GM12878 (cell line): ENCODE measurements at regions not wholly inside any gene's neighbourhood (a gene's known extent, or its start where the extent isn't known, plus 50 kb on each side); places are given as distances from the start of the nearest gene placed in this dataset.

ENCODE experiments used
- ATAC-seq: fragments of 200-7000 bp; cut with Tn5 transposase; 3 replicates; pipeline ENCODE4 v1.9.1; 2020; ENCODE audit warnings: mild to moderate bottlenecking, moderate library complexity
- BruUV-seq: library from RNA; stranded (reverse); fragments of 400-500 nt; replicated peaks from 2 replicates; lab custom pipeline; 2021; lab: Mats Ljungman, UMichigan
- CTCF ChIA-PET: fragments of 300-600 bp; sonication (Branson Sonifier 250); formaldehyde crosslinking; extraction: SDS; loops from one replicate; lab custom pipeline; 2021; ENCODE audit warnings: inconsistent platforms; lab: Yijun Ruan, JAX
- POLR2A ChIA-PET: fragments of 350-600 bp; formaldehyde crosslinking; extraction: SDS; loops from one replicate; lab custom pipeline; 2021; ENCODE audit warnings: inconsistent platforms; lab: Charles Lee
- RAD21 ChIA-PET: fragments of 300-600 bp; sonication (Branson Sonifier 250); formaldehyde crosslinking; loops from one replicate; lab custom pipeline; 2023; ENCODE audit warnings: antibody characterized with exemption; ENCODE audit not compliant: unreplicated experiment; lab: Charles Lee
- SMC1A ChIA-PET: fragments of 300-600 bp; sonication (Branson Sonifier 250); formaldehyde crosslinking; loops from one replicate; lab custom pipeline; 2023; ENCODE audit not compliant: unreplicated experiment, uncharacterized antibody; lab: Charles Lee
- DNase-seq: peaks from one replicate; pipeline ENCODE4 v3.0.0-alpha.2; 2011; ENCODE audit warnings: low read depth, low spot score
- FAIRE-seq: peaks from 3 replicates; lab custom pipeline; 2011; peaks lifted over from hg19 to GRCh38; lab: Jason Lieb, UNC
- H2AFZ ChIP-seq: 2 replicates; pipeline ENCODE4 v1.6.0; 2011; ENCODE audit warnings: low read depth, low read length, control low read depth; ENCODE audit not compliant: control insufficient read depth
- H3K27ac ChIP-seq: 2 replicates; pipeline ENCODE4 v1.5.1; 2011; ENCODE audit warnings: control low read depth; ENCODE audit not compliant: control insufficient read depth, insufficient read depth
- H3K27me3 ChIP-seq, 2 experiments: replicated peaks in 1 of 2; 2 replicates each; pipeline versions ENCODE4 v1.6.0 to v1.6.1; 2011; ENCODE audit warnings: low read length in 1 of 2; ENCODE audit not compliant: control insufficient read depth in 2 of 2, insufficient read depth in 2 of 2
- H3K36me3 ChIP-seq, 2 experiments: 2 replicates each; pipeline ENCODE4 v1.5.1; 2011; ENCODE audit warnings: low read length in 1 of 2; ENCODE audit not compliant: control insufficient read depth in 2 of 2, insufficient read depth in 2 of 2
- H3K4me1 ChIP-seq: 2 replicates; pipeline ENCODE4 v1.6.1; 2011; ENCODE audit warnings: mild to moderate bottlenecking, low read length, moderate library complexity, mixed read lengths; ENCODE audit not compliant: control insufficient read depth, insufficient read depth
- H3K4me2 ChIP-seq: 2 replicates; pipeline ENCODE4 v1.6.0; 2011; ENCODE audit warnings: control low read depth; ENCODE audit not compliant: control insufficient read depth, insufficient read depth
- H3K4me3 ChIP-seq: fragments of 200-600 bp; sonication (generic); 2 replicates; pipeline ENCODE4 v1.5.1; 2016
- H3K79me2 ChIP-seq: 2 replicates; pipeline ENCODE4 v1.6.0; 2011; ENCODE audit warnings: low read length; ENCODE audit not compliant: control insufficient read depth, insufficient read depth
- H3K9ac ChIP-seq: 2 replicates; pipeline ENCODE4 v1.8.0; 2011; ENCODE audit warnings: low read length, control low read depth, mixed read lengths; ENCODE audit not compliant: control insufficient read depth, insufficient read depth
- H3K9me3 ChIP-seq: replicated peaks from 3 replicates; pipeline ENCODE4 v1.5.1; 2011; ENCODE audit warnings: mild to moderate bottlenecking, low read length; ENCODE audit not compliant: control insufficient read depth, insufficient read depth
- H4K20me1 ChIP-seq: 2 replicates; pipeline ENCODE4 v1.6.0; 2011; ENCODE audit not compliant: control insufficient read depth, insufficient read depth
- BCL3 ChIP-seq: IDR thresholded peaks from 2 replicates; pipeline ENCODE4 v1.6.1; 2011; ENCODE audit warnings: borderline replicate concordance, low read depth, mild to moderate bottlenecking, moderate library complexity, low read length; ENCODE audit not compliant: insufficient read depth, poor library complexity, severe bottlenecking
- E2F8 ChIP-seq: fragments of 450-650 bp; IDR thresholded peaks from 2 replicates; pipeline ENCODE4 v1.6.1; 2018; ENCODE audit warnings: mild to moderate bottlenecking, low read depth, moderate library complexity; ENCODE audit not compliant: partially characterized antibody
- EGR1 ChIP-seq, 2 experiments: IDR thresholded peaks; 1 replicate in 1 of 2; 2 replicates in 1 of 2; pipeline ENCODE4 v1.6.1; 2011 to 2012; ENCODE audit warnings: low read depth in 2 of 2, low read length in 2 of 2, borderline replicate concordance in 1 of 2, mild to moderate bottlenecking in 1 of 2, moderate library complexity in 1 of 2
- HCFC1 ChIP-seq: fragments of 150-350 bp; IDR thresholded peaks from 2 replicates; pipeline ENCODE4 v1.6.1; 2014; ENCODE audit warnings: low read length
- JUNB ChIP-seq: IDR thresholded peaks from 2 replicates; pipeline ENCODE4 v1.6.1; 2016; ENCODE audit warnings: antibody characterized with exemption, mild to moderate bottlenecking
- NR2C2 ChIP-seq: IDR thresholded peaks from 2 replicates; pipeline ENCODE4 v1.6.1; 2011; ENCODE audit warnings: borderline replicate concordance, low read depth; ENCODE audit not compliant: control insufficient read depth, insufficient read length
- SIX5 ChIP-seq: IDR thresholded peaks from 2 replicates; pipeline ENCODE4 v1.6.1; 2011; ENCODE audit warnings: mild to moderate bottlenecking, low read depth, low read length, moderate library complexity; ENCODE audit not compliant: severe bottlenecking
- SMAD1 ChIP-seq: fragments of 450-650 bp; IDR thresholded peaks from 2 replicates; pipeline ENCODE4 v1.6.1; 2018; ENCODE audit warnings: mild to moderate bottlenecking, low read depth; ENCODE audit not compliant: partially characterized antibody
- SMC3 ChIP-seq: IDR thresholded peaks from 2 replicates; pipeline ENCODE4 v1.6.1; 2011; ENCODE audit warnings: low read length, improper control_type of control experiment, borderline replicate concordance
- SUPT20H ChIP-seq: IDR thresholded peaks from 2 replicates; pipeline ENCODE4 v1.6.1; 2011; ENCODE audit warnings: low read depth, mild to moderate bottlenecking, low read length, moderate library complexity, borderline replicate concordance; ENCODE audit not compliant: control insufficient read depth
- TARDBP ChIP-seq: IDR thresholded peaks from 2 replicates; pipeline ENCODE4 v1.6.1; 2016; ENCODE audit warnings: borderline replicate concordance
- WRNIP1 ChIP-seq: IDR thresholded peaks from 2 replicates; pipeline ENCODE4 v1.6.1; 2011; ENCODE audit warnings: low read depth, low read length, improper control_type of control experiment, borderline replicate concordance
- ZBED1 ChIP-seq: IDR thresholded peaks from 2 replicates; pipeline ENCODE4 v1.6.1; 2016; ENCODE audit warnings: borderline replicate concordance
- ZBTB11 ChIP-seq: fragments of 450-650 bp; formaldehyde crosslinking; IDR thresholded peaks from 2 replicates; pipeline ENCODE4 v1.5.0; 2022; ENCODE audit warnings: mild to moderate bottlenecking, missing genetic modification characterization
- ZNF622 ChIP-seq: fragments of 450-650 bp; IDR thresholded peaks from 2 replicates; pipeline ENCODE4 v1.6.1; 2017; ENCODE audit warnings: mild to moderate bottlenecking, inconsistent platforms
- WGBS: methylation state at CpG from one replicate; pipeline ENCODE4 v1.1.6; 2016; ENCODE audit warnings: low lambda C conversion rate; ENCODE audit not compliant: insufficient replicate concordance, insufficient coverage; ENCODE audit errors: missing lambda C conversion rate; 5-methylcytosine and 5-hydroxymethylcytosine counted together
- in situ Hi-C: fragments of 300-500 bp; cut with MboI; formaldehyde crosslinking; loops from 9 replicates; pipeline ENCODE4 v1.14.3; 2018; ENCODE audit warnings: mixed read lengths
- intact Hi-C: fragments of 100-400 bp; cut with micrococcal nuclease; formaldehyde crosslinking; loops from one replicate; pipeline ENCODE4 v1.14.2; 2022; ENCODE audit not compliant: unreplicated experiment

- BruUV-seq: no TSS peak
- no peak overlapping the region for H3K4me3 ChIP-seq
- ChIA-PET CTCF (interaction anchor here (0.6 to 1.0 kb wide), 2 partner anchors 131 to 405 kb away, joined by 3 read pairs; no protein-coding TSS in a partner anchor), RAD21 (no interaction called here), POLR2A (no interaction called here), SMC1A (interaction anchor here (1.4 to 1.7 kb wide), 3 partner anchors 9 to 72 kb away, joined by 5 to 7 read pairs (median 5); no protein-coding TSS in a partner anchor)
- no peak for ATAC-seq
- H3K9me3 ChIP-seq: no peaks in the 10 kb centered on the region
- no peak overlapping the region for H2AFZ ChIP-seq
- no peak for FAIRE-seq
- H3K36me3 ChIP-seq: no peaks in the 10 kb centered on the region
- DNase-seq: no peak
- intact Hi-C loops: no loop called here
- in situ Hi-C loops: no loop called here
- 36% methylated on average over 3 of the region's 3 CpGs for WGBS
- no peaks in the 10 kb centered on the region; a peak in 2 of 4 replicates for H3K27me3 ChIP-seq
- no peaks in the 10 kb centered on the region for H3K4me1 ChIP-seq
- H3K79me2 ChIP-seq: no peaks in the 10 kb centered on the region
- no peak for TF ChIP-seq NR2C2
- TF ChIP-seq SIX5: no peak
- TF ChIP-seq ZNF622: no peak
- TF ChIP-seq SUPT20H: no peak
- no peak for TF ChIP-seq BCL3
- TF ChIP-seq EGR1 (IDR thresholded peaks at IDR 0.05; ENCODE audit: borderline replicate concordance in 1 of 2, low read depth in 2 of 2, low read length in 2 of 2): no peak
- no peak for TF ChIP-seq SMAD1
- TF ChIP-seq JUNB: no peak
- TF ChIP-seq SMC3: no peak
- no peak for TF ChIP-seq HCFC1
- TF ChIP-seq ZBTB11: no peak
- TF ChIP-seq E2F8: no peak
- TF ChIP-seq ZBED1: no peak
- no peak for TF ChIP-seq TARDBP
- TF ChIP-seq WRNIP1: no peak
- TF ChIP-seq, all 136 proteins: peak for 0
- Histone ChIP-seq H3K27ac (no peak overlapping the region), H4K20me1 (no peaks in the 10 kb centered on the region), H3K4me2 (no peak overlapping the region), H3K9ac (no peak overlapping the region)
Measured at GRCh38 chr4:155515444-155516075, 138.8 kb upstream of the MAP9 start.
